ENCODE measurements at regions not wholly inside any gene's neighbourhood (a gene's known extent, or its start where the extent isn't known, plus 50 kb on each side); places are given as distances from the start of the nearest gene placed in this dataset.

DNA sequence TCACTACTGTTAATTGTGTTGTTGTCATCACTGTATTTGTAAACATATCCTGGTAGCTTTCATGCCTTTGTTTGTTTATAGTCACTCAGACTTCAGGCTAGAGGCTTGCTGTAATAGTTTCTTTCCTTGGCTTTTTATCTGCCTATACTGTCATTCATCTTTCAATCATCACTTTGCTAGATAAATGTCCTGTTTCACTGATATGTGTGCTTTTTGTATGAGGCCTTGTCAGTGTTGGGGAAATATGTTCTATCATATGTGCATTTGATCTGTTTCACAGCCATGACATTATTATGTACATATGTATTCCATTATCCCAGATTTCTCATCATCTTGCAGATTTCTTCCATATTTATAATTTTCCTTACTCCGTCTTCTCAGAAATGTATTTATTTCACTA is 558.9 kb upstream of the LRFN5 start:
- no peak overlapping the region for H3K4me3 ChIP-seq
- H3K27me3 ChIP-seq = no peaks in the 10 kb centered on the region
- TF ChIP-seq POLR2A (IDR thresholded peaks at IDR 0.05) (no peak), CTCF (IDR thresholded peaks at IDR 0.05) (no peak)
- WGBS, 2 donors = 0% methylated on average over 1 of the region's 1 CpG
- no peak for DNase-seq (ENCODE audit: low spot score in 2 of 2)
- H3K9me3 ChIP-seq = peaks cover 0 to 4% (median 0%) of the 10 kb centered on the region in 4 donors
- H3K4me1 ChIP-seq = no peaks in the 10 kb centered on the region
- H3K36me3 ChIP-seq = no peaks in the 10 kb centered on the region
- H3K27ac ChIP-seq = no peak overlapping the region

- H3K27ac ChIP-seq = no peak overlapping the region
- no peak for TF ChIP-seq EP300 (IDR thresholded peaks at IDR 0.05)
- TF ChIP-seq CTCF (IDR thresholded peaks at IDR 0.05) = no peak
- no peak for TF ChIP-seq POLR2A (IDR thresholded peaks at IDR 0.05)
- H3K4me1 ChIP-seq = no peaks in the 10 kb centered on the region
- no peaks in the 10 kb centered on the region for H3K27me3 ChIP-seq
- no peak overlapping the region for H3K4me3 ChIP-seq
- WGBS, 2 donors = 90 to 96% methylated on average over 3 of the region's 3 CpGs
- peaks cover 0 to 4% (median 0%) of the 10 kb centered on the region in 4 donors for H3K9me3 ChIP-seq
- H3K36me3 ChIP-seq = no peaks in the 10 kb centered on the region
- no peak for DNase-seq (ENCODE audit: low spot score in 2 of 2)
Observed at GRCh38 chr14:41037388-41037787, 569.3 kb upstream of the LRFN5 start.

DNA sequence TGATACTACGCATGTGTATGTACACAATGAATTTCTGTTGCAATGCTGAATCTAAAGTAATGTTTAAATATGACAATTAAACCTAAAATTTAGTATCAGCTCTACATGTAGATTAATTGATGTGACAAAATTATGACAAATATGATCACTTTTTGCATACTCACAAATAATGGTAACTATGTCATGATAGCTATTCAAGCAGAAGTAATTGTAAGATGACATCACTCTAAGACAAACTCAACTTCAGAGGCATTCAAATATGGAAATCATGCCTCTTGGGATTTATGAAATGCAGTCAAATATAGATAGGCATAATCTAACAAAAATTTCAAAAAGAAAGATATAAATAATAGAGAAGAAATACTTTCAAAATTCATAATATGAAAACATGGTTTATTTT is 571.7 kb upstream of the LRFN5 start:
- H3K27ac ChIP-seq = no peak overlapping the region
- H3K4me1 ChIP-seq = no peaks in the 10 kb centered on the region
- no peak for DNase-seq (ENCODE audit: low spot score in 2 of 2)
- TF ChIP-seq CTCF (IDR thresholded peaks at IDR 0.05) (no peak), POLR2A (IDR thresholded peaks at IDR 0.05) (no peak), EP300 (IDR thresholded peaks at IDR 0.05) (no peak)
- 83 to 92% methylated on average over 1 of the region's 1 CpG for WGBS, 2 donors
- H3K36me3 ChIP-seq = no peaks in the 10 kb centered on the region
- peaks cover 0 to 7% (median 2%) of the 10 kb centered on the region in 4 donors for H3K9me3 ChIP-seq
- no peak overlapping the region for H3K4me3 ChIP-seq
- H3K27me3 ChIP-seq = no peaks in the 10 kb centered on the region

DNA sequence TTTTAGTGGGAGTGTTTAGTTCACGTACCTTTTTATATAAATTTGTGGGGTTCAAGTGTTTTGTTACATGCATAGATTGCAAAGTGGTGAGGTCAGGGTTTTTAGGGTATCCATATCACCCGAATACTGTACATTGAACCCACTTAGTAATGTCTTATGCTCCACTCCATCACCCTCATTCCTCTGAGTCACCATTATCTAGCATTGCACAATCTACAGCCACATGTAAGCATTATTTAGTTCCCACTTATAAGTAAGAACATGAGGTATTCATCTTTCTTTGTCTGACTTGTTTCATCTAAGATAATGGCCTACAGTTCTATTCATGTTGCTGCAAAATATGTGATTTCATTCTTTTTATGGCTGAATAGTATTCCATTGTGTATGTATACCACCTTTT is 583.7 kb upstream of the LRFN5 start:
- Histone ChIP-seq H3K36me3 (no peaks in the 10 kb centered on the region), H3K4me1 (no peaks in the 10 kb centered on the region), H3K9me3 (peaks cover 0 to 6% (median 0%) of the 10 kb centered on the region in 4 donors), H3K27ac (no peak overlapping the region), H3K4me3 (no peak overlapping the region), H3K27me3 (no peaks in the 10 kb centered on the region)
- 81 to 86% methylated on average over 2 of the region's 2 CpGs for WGBS, 2 donors
- no peak for TF ChIP-seq CTCF (IDR thresholded peaks at IDR 0.05)
- no peak for DNase-seq (ENCODE audit: low spot score in 2 of 2)

- DNase-seq (ENCODE audit: low spot score in 2 of 2) = no peak
- Histone ChIP-seq H3K4me1 (no peaks in the 10 kb centered on the region), H3K27me3 (no peaks in the 10 kb centered on the region), H3K36me3 (no peaks in the 10 kb centered on the region), H3K4me3 (no peak overlapping the region), H3K9me3 (no peaks in the 10 kb centered on the region), H3K27ac (no peak overlapping the region)
- no peak for TF ChIP-seq POLR2A (IDR thresholded peaks at IDR 0.05)
- TF ChIP-seq EP300 (IDR thresholded peaks at IDR 0.05) = no peak
- no peak for TF ChIP-seq CTCF (IDR thresholded peaks at IDR 0.05)
- WGBS, 2 donors = 36 to 51% methylated on average over 4 of the region's 4 CpGs
Observed at GRCh38 chr14:41016213-41016612, 590.5 kb upstream of the LRFN5 start.
